KMS-11 (cell line): ENCODE measurements at regions not wholly inside any gene's neighbourhood (a gene's known extent, or its start where the extent isn't known, plus 50 kb on each side); places are given as distances from the start of the nearest gene placed in this dataset.

Experiments used
- H2AFZ ChIP-seq: fragments of 200-600 bp; sonication (generic); 2 replicates; pipeline ENCODE4 v1.6.1; 2016; ENCODE audit warnings: antibody characterized with exemption, mixed run types, low read depth
- H3K27ac ChIP-seq: fragments of 200-600 bp; sonication (generic); 2 replicates; pipeline ENCODE4 v1.6.1; 2016; ENCODE audit warnings: mild to moderate bottlenecking, mixed run types
- H3K27me3 ChIP-seq: fragments of 200-600 bp; sonication (generic); 2 replicates; pipeline ENCODE4 v1.6.1; 2017; ENCODE audit warnings: mild to moderate bottlenecking, low read depth, mixed run types, moderate library complexity; ENCODE audit not compliant: insufficient read depth
- H3K36me3 ChIP-seq: fragments of 200-600 bp; sonication (generic); 2 replicates; pipeline ENCODE4 v1.6.1; 2017; ENCODE audit warnings: mild to moderate bottlenecking, mixed run types; ENCODE audit not compliant: insufficient read depth
- H3K4me1 ChIP-seq: fragments of 200-600 bp; sonication (generic); 2 replicates; pipeline ENCODE4 v1.6.1; 2016; ENCODE audit warnings: mild to moderate bottlenecking, low read depth, mixed run types; ENCODE audit not compliant: poor library complexity, severe bottlenecking
- H3K4me2 ChIP-seq: fragments of 200-600 bp; sonication (generic); 2 replicates; pipeline ENCODE4 v1.7.0; 2016; ENCODE audit warnings: mild to moderate bottlenecking, mixed run types
- H3K4me3 ChIP-seq: fragments of 200-600 bp; sonication (generic); IDR thresholded peaks from 2 replicates; pipeline ENCODE4 v1.6.1; 2017; ENCODE audit warnings: low read depth, low read length, mixed read lengths; ENCODE audit not compliant: insufficient read depth
- H3K79me2 ChIP-seq: fragments of 200-600 bp; sonication (generic); 2 replicates; pipeline ENCODE4 v1.6.1; 2016; ENCODE audit warnings: low read depth, mixed run types; ENCODE audit not compliant: insufficient read depth
- H3K9ac ChIP-seq: fragments of 200-600 bp; sonication (generic); 2 replicates; pipeline ENCODE4 v1.6.1; 2016; ENCODE audit warnings: mild to moderate bottlenecking, mixed run types
- H4K20me1 ChIP-seq: fragments of 200-600 bp; sonication (generic); 2 replicates; pipeline ENCODE4 v1.6.1; 2016; ENCODE audit warnings: mild to moderate bottlenecking, mixed run types; ENCODE audit not compliant: insufficient read depth
- TF ChIP-seq, protein P1 (sequence below): fragments of 200-600 bp; sonication (generic); conservative IDR thresholded peaks from 2 replicates; pipeline ENCODE4 v1.6.1; 2017; ENCODE audit warnings: low read depth, mild to moderate bottlenecking, antibody characterized with exemption, low read length, moderate library complexity, mixed read lengths

DNA sequence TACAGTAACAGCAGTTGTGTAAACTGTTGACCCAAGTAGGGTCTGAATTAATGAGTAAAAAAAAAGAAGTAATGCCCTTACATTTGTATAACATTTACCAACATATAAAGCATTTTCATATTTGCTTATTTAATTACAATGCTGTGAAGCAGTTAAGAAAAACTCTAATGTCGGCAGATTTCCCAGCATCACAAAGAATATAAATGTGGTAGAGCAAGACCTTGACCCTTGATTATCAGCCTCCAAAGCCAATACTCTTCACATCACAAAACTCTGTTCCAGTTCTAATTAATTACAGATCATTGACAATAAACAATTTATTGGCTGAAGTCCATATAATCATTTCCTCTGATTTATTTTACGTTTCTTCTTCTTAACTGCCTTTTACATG is 130.2 kb downstream of the DUSP10 start:
- TF ChIP-seq, protein P1, sequence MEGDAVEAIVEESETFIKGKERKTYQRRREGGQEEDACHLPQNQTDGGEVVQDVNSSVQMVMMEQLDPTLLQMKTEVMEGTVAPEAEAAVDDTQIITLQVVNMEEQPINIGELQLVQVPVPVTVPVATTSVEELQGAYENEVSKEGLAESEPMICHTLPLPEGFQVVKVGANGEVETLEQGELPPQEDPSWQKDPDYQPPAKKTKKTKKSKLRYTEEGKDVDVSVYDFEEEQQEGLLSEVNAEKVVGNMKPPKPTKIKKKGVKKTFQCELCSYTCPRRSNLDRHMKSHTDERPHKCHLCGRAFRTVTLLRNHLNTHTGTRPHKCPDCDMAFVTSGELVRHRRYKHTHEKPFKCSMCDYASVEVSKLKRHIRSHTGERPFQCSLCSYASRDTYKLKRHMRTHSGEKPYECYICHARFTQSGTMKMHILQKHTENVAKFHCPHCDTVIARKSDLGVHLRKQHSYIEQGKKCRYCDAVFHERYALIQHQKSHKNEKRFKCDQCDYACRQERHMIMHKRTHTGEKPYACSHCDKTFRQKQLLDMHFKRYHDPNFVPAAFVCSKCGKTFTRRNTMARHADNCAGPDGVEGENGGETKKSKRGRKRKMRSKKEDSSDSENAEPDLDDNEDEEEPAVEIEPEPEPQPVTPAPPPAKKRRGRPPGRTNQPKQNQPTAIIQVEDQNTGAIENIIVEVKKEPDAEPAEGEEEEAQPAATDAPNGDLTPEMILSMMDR = no peak
- H2AFZ ChIP-seq = no peak overlapping the region

DNA sequence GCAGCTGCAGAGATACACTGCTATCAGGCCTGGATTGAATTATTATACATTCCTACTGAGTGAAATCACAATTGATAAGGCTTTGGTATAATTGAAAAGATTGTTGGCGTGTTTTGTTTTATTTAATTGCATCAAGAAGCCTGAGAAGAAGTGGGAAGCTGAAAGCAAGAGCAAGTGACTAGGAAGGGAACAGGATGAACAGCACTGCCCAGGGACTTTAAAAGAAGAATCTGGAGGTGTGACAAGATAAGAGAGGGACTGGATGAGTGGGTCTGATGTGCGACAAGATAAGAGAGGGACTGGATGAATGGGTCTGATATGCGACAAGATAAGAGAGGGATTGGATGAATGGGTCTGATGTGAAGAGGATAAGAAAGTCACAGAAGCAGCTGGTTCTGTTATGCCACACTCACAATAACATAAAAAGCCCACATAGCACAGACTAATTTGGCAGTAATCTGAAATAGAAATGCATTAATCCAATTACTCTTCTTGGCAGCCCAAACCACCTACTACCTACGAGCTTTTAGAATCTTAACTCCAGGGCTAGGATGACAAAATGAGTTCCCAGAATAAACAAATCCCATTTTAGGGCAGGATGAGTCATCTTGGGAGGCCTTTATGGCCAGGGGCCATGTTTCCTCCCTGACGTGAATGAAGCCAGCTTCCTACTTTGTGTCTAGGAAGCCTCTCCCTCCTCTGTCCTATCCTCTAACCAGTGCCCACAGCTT is 129.7 kb downstream of the DUSP10 start:
- Histone ChIP-seq H3K79me2 (no peaks in the 10 kb centered on the region), H4K20me1 (no peaks in the 10 kb centered on the region), H3K9ac (no peak overlapping the region), H3K4me2 (no peak overlapping the region), H3K27ac (no peak overlapping the region), H3K36me3 (no peaks in the 10 kb centered on the region), H3K27me3 (no peaks in the 10 kb centered on the region), H3K4me3 (no peak overlapping the region), H3K4me1 (no peaks in the 10 kb centered on the region), H2AFZ (no peak overlapping the region)
- TF ChIP-seq, protein P1 = no peak

More for the DNA sequence above, 130.2 kb downstream of the DUSP10 start:
- H3K4me3 ChIP-seq = no peak overlapping the region
- H3K79me2 ChIP-seq = no peaks in the 10 kb centered on the region
- H4K20me1 ChIP-seq = no peaks in the 10 kb centered on the region
- no peaks in the 10 kb centered on the region for H3K4me1 ChIP-seq
- H3K9ac ChIP-seq = no peak overlapping the region
- H3K36me3 ChIP-seq = no peaks in the 10 kb centered on the region
- H3K4me2 ChIP-seq = no peak overlapping the region
- no peak overlapping the region for H3K27ac ChIP-seq
- no peaks in the 10 kb centered on the region for H3K27me3 ChIP-seq

DNA sequence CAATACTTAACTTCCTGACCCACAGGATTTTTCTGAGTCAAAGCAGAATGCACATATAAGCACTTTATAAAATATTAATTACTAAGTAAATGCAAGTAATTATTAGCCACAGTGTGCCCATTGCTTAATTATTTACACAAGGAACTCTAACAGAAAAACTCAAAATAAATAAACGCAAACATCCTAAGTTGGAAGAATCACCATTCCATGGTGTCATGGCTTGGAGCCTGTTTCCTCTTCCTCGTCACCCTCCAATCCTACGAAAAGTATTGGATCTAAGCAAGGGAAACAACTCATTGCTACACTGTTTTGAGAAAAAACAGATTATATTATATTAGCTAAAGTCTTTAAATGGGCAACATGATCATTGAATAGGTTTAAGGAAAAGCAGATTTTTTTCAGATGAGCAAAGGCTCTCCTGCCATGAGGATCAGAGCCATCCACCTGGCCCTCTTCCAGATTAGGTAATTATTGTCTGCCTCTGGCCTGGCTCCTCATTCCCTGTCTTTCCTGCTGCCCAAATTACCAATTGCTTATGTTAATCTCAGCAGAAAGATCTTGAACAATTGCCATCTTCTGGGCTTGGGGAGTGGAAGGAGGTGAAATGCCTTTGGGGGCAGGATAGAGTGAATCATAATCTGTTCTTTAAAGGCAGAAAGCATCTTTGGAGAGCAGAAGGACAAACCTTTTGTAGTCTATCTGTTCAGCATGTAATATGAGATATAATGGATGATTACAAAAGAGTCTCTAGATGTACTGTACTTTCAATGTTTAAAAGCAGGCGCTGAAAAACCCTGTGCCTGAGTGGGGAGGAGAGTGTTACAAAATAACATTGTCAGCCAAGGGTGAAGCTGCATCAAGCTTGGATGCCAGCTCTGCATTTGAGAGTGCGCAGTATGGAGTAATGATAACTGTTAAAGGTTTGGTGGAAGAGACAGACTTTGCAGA is 121.2 kb downstream of the DUSP10 start:
- Histone ChIP-seq H4K20me1 (no peaks in the 10 kb centered on the region), H3K4me1 (no peaks in the 10 kb centered on the region), H3K4me3 (no peak overlapping the region), H2AFZ (no peak overlapping the region), H3K36me3 (no peaks in the 10 kb centered on the region), H3K9ac (no peak overlapping the region), H3K27ac (no peak overlapping the region), H3K27me3 (no peaks in the 10 kb centered on the region), H3K79me2 (no peaks in the 10 kb centered on the region), H3K4me2 (no peak overlapping the region)
- TF ChIP-seq, protein P1 = no peak

DNA sequence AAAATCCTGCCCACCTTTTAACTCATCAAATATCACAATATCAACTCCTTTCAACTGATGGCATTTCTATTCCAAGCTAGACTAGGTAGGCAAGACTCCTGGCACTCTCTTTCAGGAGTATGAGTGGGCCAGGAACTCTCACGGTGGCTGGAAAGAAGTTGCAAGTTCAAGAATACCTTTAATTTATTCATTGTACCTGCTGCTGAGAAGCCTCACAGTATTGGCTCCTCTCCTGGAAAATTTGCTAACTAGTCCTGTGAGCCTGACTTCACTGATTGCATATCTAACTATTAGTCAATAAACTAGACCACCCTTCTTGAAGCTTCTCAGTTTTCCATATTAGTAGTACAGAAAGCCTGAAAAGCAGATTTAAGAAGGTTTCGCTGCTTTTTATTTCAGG is 120.2 kb downstream of the DUSP10 start:
- no peak overlapping the region for H3K4me3 ChIP-seq
- TF ChIP-seq, protein P1 = no peak
- H2AFZ ChIP-seq = no peak overlapping the region
- no peak overlapping the region for H3K9ac ChIP-seq
- no peaks in the 10 kb centered on the region for H3K4me1 ChIP-seq
- no peaks in the 10 kb centered on the region for H3K79me2 ChIP-seq
- no peaks in the 10 kb centered on the region for H3K27me3 ChIP-seq
- H3K4me2 ChIP-seq = no peak overlapping the region
- no peak overlapping the region for H3K27ac ChIP-seq
- H4K20me1 ChIP-seq = no peaks in the 10 kb centered on the region
- no peaks in the 10 kb centered on the region for H3K36me3 ChIP-seq
